AG04450 (cell line): ENCODE measurements at regions not wholly inside any gene's neighbourhood (a gene's known extent, or its start where the extent isn't known, plus 50 kb on each side); places are given as distances from the start of the nearest gene placed in this dataset.
A peak's percentile ranks its signal among the peaks of the same experiment; 100 is the strongest.

Source experiments
- CTCF ChIA-PET: fragments of 300-600, 350-600 bp; formaldehyde crosslinking; extraction: SDS; loops from one replicate; lab custom pipeline; 2022; ENCODE audit warnings: antibody characterized with exemption, inconsistent platforms; lab: Charles Lee
- POLR2A ChIA-PET: fragments of 350-600 bp; formaldehyde crosslinking; extraction: SDS; loops from one replicate; lab custom pipeline; 2021; ENCODE audit warnings: antibody characterized with exemption, inconsistent platforms; lab: Yijun Ruan, JAX
- DNase-seq: peaks from one replicate; pipeline ENCODE4 v3.0.0-alpha.2; 2011; ENCODE audit warnings: low read depth, low spot score
- H3K27ac ChIP-seq: one replicate; pipeline ENCODE4 v1.5.1; 2012; ENCODE audit warnings: low read depth, low read length, control low read depth
- H3K27me3 ChIP-seq: one replicate; pipeline ENCODE4 v1.6.0; 2012; ENCODE audit warnings: low read length; ENCODE audit not compliant: control insufficient read depth, insufficient read depth
- H3K4me3 ChIP-seq: 2 replicates; pipeline ENCODE4 v1.5.1; 2011; ENCODE audit warnings: mild to moderate bottlenecking, low read depth, low read length, control low read depth
- H3K9me3 ChIP-seq: 2 replicates; pipeline ENCODE4 v1.5.1; 2012; ENCODE audit warnings: low read length; ENCODE audit not compliant: control insufficient read depth, insufficient read depth
- TF ChIP-seq, protein P1 (sequence below): IDR thresholded peaks from 2 replicates; pipeline ENCODE4 v1.5.1; 2011; ENCODE audit warnings: low read depth, low read length, control low read depth, inconsistent platforms

- Histone ChIP-seq H3K27ac (peak overlapping the region; percentile 32), H3K4me3 (no peak overlapping the region), H3K27me3 (no peaks in the 10 kb centered on the region), H3K9me3 (no peaks in the 10 kb centered on the region)
- DNase-seq = peak; percentile 52
- CTCF ChIA-PET = interaction anchor here (1.7 kb wide), 1 partner anchor 54 kb away, joined by 5 read pairs; no protein-coding TSS in a partner anchor
- POLR2A ChIA-PET = no interaction called here
- TF ChIP-seq, protein P1, sequence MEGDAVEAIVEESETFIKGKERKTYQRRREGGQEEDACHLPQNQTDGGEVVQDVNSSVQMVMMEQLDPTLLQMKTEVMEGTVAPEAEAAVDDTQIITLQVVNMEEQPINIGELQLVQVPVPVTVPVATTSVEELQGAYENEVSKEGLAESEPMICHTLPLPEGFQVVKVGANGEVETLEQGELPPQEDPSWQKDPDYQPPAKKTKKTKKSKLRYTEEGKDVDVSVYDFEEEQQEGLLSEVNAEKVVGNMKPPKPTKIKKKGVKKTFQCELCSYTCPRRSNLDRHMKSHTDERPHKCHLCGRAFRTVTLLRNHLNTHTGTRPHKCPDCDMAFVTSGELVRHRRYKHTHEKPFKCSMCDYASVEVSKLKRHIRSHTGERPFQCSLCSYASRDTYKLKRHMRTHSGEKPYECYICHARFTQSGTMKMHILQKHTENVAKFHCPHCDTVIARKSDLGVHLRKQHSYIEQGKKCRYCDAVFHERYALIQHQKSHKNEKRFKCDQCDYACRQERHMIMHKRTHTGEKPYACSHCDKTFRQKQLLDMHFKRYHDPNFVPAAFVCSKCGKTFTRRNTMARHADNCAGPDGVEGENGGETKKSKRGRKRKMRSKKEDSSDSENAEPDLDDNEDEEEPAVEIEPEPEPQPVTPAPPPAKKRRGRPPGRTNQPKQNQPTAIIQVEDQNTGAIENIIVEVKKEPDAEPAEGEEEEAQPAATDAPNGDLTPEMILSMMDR = no peak
These were observed 66.3 kb upstream of the MYOCD start for GRCh38 chr17:12599186-12599920.

GRCh38 chr17:12600349-12600748 is 65.3 kb upstream of the MYOCD start:
- no peak overlapping the region for H3K27ac ChIP-seq
- TF ChIP-seq, protein P1 = no peak
- H3K9me3 ChIP-seq = no peaks in the 10 kb centered on the region
- ChIA-PET POLR2A (no interaction called here), CTCF (interaction anchor here (0.9 to 2.7 kb wide), 5 partner anchors 15 to 346 kb away, joined by 3 to 9 read pairs (median 4); no protein-coding TSS in a partner anchor)
- no peak for DNase-seq
- no peaks in the 10 kb centered on the region for H3K27me3 ChIP-seq
- no peak overlapping the region for H3K4me3 ChIP-seq

DNA sequence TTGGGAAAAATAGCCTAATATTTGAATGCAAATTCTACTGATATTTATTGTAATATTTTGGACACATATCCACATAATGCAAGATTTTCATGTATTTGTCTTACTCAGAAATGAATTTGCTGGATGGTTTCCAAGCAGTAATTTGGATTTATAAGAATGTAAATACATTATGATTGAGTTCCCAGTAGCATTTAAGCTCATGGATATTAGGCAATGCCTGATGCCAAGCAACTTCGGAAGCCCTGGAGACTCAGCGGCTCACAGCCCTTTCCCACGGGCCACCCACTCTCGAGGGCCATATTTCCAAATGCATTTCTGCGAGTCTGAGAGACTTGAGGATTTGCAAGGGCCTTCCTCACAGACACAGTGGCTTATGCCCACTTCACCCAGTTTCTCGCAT is 62.1 kb upstream of the MYOCD start:
- Histone ChIP-seq H3K4me3 (no peak overlapping the region), H3K27me3 (no peaks in the 10 kb centered on the region), H3K27ac (no peak overlapping the region), H3K9me3 (no peaks in the 10 kb centered on the region)
- TF ChIP-seq, protein P1 = no peak
- CTCF ChIA-PET = no interaction called here
- no peak for DNase-seq
- POLR2A ChIA-PET = no interaction called here

DNA sequence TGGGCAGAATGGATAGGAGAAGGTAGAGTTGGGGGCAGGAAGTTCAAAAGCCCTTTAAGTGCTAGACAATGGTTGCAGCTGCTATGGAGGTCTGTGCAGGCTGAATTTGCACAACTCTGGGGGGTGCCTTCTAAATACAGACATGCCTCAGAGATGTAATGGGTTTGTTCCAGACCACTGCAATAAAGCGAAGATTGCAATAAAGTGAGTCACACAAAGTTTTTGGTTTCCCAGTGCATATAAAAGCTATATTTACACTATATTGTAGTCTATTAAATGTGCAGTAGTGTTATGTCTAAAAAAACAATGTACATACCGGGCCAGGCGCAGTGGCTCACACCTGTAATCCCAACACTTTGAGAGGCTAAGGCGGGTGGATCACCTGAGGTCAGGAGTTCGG is 60.5 kb upstream of the MYOCD start:
- Histone ChIP-seq H3K4me3 (no peak overlapping the region), H3K27ac (no peak overlapping the region), H3K9me3 (no peaks in the 10 kb centered on the region), H3K27me3 (no peaks in the 10 kb centered on the region)
- CTCF ChIA-PET = no interaction called here
- TF ChIP-seq, protein P1 = no peak
- DNase-seq = no peak
- POLR2A ChIA-PET = interaction anchor here (0.6 kb wide), 1 partner anchor 172 kb away, joined by 4 read pairs; no protein-coding TSS in a partner anchor

- DNase-seq = no peak
- no peak overlapping the region for H3K27ac ChIP-seq
- POLR2A ChIA-PET = interaction anchor here (0.6 to 1.2 kb wide), 3 partner anchors 14 to 31 kb away, joined by 3 read pairs; no protein-coding TSS in a partner anchor
- TF ChIP-seq, protein P1 = no peak
- H3K9me3 ChIP-seq = no peaks in the 10 kb centered on the region
- no peak overlapping the region for H3K4me3 ChIP-seq
- no peaks in the 10 kb centered on the region for H3K27me3 ChIP-seq
- CTCF ChIA-PET = interaction anchor here (0.6 kb wide), 1 partner anchor 39 kb away, joined by 3 read pairs; no protein-coding TSS in a partner anchor
These were observed 52.1 kb upstream of the MYOCD start for GRCh38 chr17:12613566-12613965.
